A673 (cell line): ENCODE measurements at regions not wholly inside any gene's neighbourhood (a gene's known extent, or its start where the extent isn't known, plus 50 kb on each side); places are given as distances from the start of the nearest gene placed in this dataset.

Source experiments
- CTCF ChIP-seq: fragments of 300-800, 200-600 bp; sonication (generic); conservative IDR thresholded peaks from 2 replicates; pipeline ENCODE4 v1.5.1; 2017; ENCODE audit warnings: low read depth, mild to moderate bottlenecking, antibody characterized with exemption, low read length, moderate library complexity, mixed read lengths
- EZH2 ChIP-seq: fragments of 200-600 bp; sonication (generic); IDR thresholded peaks from 2 replicates; pipeline ENCODE4 v1.6.1; 2017; ENCODE audit warnings: borderline replicate concordance, low read depth, mild to moderate bottlenecking, mixed read lengths, antibody characterized with exemption, low read length; ENCODE audit not compliant: poor library complexity, severe bottlenecking

DNA sequence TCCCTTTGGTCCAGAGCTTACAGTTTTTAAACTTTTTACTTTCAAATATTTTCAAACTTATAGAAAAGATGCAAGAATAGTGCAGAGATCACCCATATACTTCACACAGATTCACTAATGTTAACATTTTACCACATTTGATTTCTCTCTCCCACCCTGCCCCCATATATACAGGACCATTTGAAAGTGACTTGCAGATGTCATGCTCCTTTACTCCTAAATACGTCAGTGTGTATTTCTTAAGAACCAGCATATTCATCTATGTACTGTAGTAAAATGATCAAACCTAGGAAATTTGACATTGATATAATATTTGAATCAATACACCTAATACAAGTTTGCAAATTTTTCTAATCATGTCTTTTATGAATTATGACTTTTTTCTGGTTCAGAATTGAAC lies 100.4 kb upstream of the CHD1 start:
- TF ChIP-seq CTCF = no peak
- no peak for TF ChIP-seq EZH2
